Limb (tissue), 2 donors: ENCODE measurements at regions not wholly inside any gene's neighbourhood (a gene's known extent, or its start where the extent isn't known, plus 50 kb on each side); places are given as distances from the start of the nearest gene placed in this dataset.
"Not testable (repeated sequence)": the region's sequence is repeated elsewhere in the genome, so short reads cannot be mapped to it uniquely, and the experiment has no call there.

ENCODE experiments used
- DNase-seq, 2 donors: peaks; one replicate each; pipeline ENCODE4 v3.0.0-alpha.2; 2016; ENCODE audit errors: extremely low spot score in 2 of 2

- DNase-seq, result no peak
Measured at GRCh38 chr6:90905351-90905750, 318.5 kb upstream of the MAP3K7 start.

GRCh38 chr6:90900034-90900433, 313.2 kb upstream of the MAP3K7 start:
- DNase-seq, result no peak

- DNase-seq, result no peak
Measured at GRCh38 chr6:90898763-90899162, 311.9 kb upstream of the MAP3K7 start.

- DNase-seq, result no peak
Measured at GRCh38 chr6:90896075-90896547, 309.2 kb upstream of the MAP3K7 start.

- no peak for DNase-seq
Measured at GRCh38 chr6:90895299-90896074, 308.6 kb upstream of the MAP3K7 start.

GRCh38 chr6:90894285-90895130, 307.6 kb upstream of the MAP3K7 start:
- DNase-seq, result no peak

GRCh38 chr6:90893400-90893799, 306.5 kb upstream of the MAP3K7 start:
- DNase-seq, result no peak

GRCh38 chr6:90892271-90892670, 305.4 kb upstream of the MAP3K7 start:
- DNase-seq, result no peak

GRCh38 chr6:90891355-90891754, 304.5 kb upstream of the MAP3K7 start:
- DNase-seq, result no peak

- DNase-seq, result no peak
Measured at GRCh38 chr6:90890683-90891330, 303.9 kb upstream of the MAP3K7 start.

- no peak for DNase-seq
Measured at GRCh38 chr6:90887764-90888163, 300.9 kb upstream of the MAP3K7 start.

- no peak for DNase-seq
Measured at GRCh38 chr6:90885611-90886056, 298.8 kb upstream of the MAP3K7 start.

- DNase-seq, result not testable (repeated sequence)
Measured at GRCh38 chr6:90885137-90885536, 298.3 kb upstream of the MAP3K7 start.

- no peak for DNase-seq
Measured at GRCh38 chr6:90877616-90878015, 290.7 kb upstream of the MAP3K7 start.

GRCh38 chr6:90874931-90875330, 288.1 kb upstream of the MAP3K7 start:
- no peak for DNase-seq

- DNase-seq, result no peak
Measured at GRCh38 chr6:90872981-90873380, 286.1 kb upstream of the MAP3K7 start.

- no peak for DNase-seq
Measured at GRCh38 chr6:90870561-90870960, 283.7 kb upstream of the MAP3K7 start.

- no peak for DNase-seq
Measured at GRCh38 chr6:90868656-90869055, 281.8 kb upstream of the MAP3K7 start.

GRCh38 chr6:90868256-90868655, 281.4 kb upstream of the MAP3K7 start:
- no peak for DNase-seq

GRCh38 chr6:90865513-90865912, 278.6 kb upstream of the MAP3K7 start:
- no peak for DNase-seq

GRCh38 chr6:90863043-90863442, 276.2 kb upstream of the MAP3K7 start:
- no peak for DNase-seq
